ENCODE measurements at regions not wholly inside any gene's neighbourhood (a gene's known extent, or its start where the extent isn't known, plus 50 kb on each side); places are given as distances from the start of the nearest gene placed in this dataset.

DNA sequence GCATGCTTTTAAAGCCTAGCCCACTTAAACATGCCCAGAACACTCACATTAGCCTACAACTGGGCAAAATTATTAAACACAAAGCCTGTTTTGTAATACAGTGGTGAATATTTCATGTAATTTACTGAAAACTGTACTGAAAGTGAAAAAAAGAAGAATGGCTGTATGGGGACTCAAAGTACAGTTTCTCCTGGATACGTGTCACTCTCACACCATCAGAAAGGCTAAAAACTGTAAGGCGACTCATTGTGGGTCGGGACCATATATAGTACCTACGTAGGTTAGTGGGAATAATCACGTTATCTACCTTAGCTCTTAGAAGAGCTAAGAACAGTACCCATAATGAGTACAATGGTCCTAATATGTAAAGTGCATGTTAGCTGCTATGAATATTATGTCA, 80.2 kb upstream of the SPATA12 start:
- DNase-seq (ENCODE audit: low read depth in 2 of 2) = no peak
- no peak overlapping the region for H3K4me3 ChIP-seq (replicated peaks in 1 of 2; ENCODE audit: low read depth in 2 of 2, low read length in 2 of 2)
- TF ChIP-seq, protein P1, sequence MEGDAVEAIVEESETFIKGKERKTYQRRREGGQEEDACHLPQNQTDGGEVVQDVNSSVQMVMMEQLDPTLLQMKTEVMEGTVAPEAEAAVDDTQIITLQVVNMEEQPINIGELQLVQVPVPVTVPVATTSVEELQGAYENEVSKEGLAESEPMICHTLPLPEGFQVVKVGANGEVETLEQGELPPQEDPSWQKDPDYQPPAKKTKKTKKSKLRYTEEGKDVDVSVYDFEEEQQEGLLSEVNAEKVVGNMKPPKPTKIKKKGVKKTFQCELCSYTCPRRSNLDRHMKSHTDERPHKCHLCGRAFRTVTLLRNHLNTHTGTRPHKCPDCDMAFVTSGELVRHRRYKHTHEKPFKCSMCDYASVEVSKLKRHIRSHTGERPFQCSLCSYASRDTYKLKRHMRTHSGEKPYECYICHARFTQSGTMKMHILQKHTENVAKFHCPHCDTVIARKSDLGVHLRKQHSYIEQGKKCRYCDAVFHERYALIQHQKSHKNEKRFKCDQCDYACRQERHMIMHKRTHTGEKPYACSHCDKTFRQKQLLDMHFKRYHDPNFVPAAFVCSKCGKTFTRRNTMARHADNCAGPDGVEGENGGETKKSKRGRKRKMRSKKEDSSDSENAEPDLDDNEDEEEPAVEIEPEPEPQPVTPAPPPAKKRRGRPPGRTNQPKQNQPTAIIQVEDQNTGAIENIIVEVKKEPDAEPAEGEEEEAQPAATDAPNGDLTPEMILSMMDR (IDR thresholded peaks at IDR 0.05; ENCODE audit: low read depth, low read length) = no peak

DNA sequence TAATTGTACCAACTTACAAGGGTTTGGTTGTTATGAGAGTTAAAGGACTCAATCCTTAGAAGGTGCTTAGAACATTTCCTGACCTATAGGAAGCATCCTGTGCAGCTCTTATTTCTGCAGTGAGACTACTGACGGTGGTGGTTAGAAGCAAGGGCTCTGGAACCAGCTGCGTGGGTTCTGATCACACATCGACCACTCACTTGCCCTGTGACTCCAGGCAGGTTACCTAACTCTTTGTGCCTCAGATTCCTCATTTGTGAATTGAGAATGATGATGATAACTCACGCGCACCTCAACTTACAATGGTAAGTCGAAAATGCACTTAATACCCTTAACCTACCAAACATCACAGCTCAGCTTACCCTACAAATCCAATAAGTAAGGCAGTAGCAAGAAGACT, 80.7 kb upstream of the SPATA12 start:
- H3K4me3 ChIP-seq (replicated peaks in 1 of 2; ENCODE audit: low read depth in 2 of 2, low read length in 2 of 2) = no peak overlapping the region
- DNase-seq (ENCODE audit: low read depth in 2 of 2) = no peak
- TF ChIP-seq, protein P1 (IDR thresholded peaks at IDR 0.05; ENCODE audit: low read depth, low read length) = no peak

DNA sequence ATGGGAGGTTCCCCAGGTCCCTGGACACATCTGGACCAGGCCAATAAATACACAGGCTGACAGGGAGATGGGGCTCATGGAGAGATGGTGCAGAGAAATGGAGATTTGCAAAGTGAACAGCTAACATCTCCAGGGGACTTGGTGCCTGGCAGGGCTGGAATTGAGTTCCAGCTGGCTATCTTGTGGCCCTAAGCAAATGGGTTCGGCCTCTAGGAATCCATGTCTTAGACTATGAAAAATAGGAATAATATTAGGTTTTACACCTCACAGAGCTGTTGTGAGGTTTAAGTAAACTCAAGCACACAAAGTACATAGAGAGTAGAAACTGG, 82.9 kb upstream of the SPATA12 start:
- TF ChIP-seq, protein P1 (IDR thresholded peaks at IDR 0.05; ENCODE audit: low read depth, low read length) = no peak
- H3K4me3 ChIP-seq (replicated peaks in 1 of 2; ENCODE audit: low read depth in 2 of 2, low read length in 2 of 2) = no peak overlapping the region
- DNase-seq (ENCODE audit: low read depth in 2 of 2) = no peak

DNA sequence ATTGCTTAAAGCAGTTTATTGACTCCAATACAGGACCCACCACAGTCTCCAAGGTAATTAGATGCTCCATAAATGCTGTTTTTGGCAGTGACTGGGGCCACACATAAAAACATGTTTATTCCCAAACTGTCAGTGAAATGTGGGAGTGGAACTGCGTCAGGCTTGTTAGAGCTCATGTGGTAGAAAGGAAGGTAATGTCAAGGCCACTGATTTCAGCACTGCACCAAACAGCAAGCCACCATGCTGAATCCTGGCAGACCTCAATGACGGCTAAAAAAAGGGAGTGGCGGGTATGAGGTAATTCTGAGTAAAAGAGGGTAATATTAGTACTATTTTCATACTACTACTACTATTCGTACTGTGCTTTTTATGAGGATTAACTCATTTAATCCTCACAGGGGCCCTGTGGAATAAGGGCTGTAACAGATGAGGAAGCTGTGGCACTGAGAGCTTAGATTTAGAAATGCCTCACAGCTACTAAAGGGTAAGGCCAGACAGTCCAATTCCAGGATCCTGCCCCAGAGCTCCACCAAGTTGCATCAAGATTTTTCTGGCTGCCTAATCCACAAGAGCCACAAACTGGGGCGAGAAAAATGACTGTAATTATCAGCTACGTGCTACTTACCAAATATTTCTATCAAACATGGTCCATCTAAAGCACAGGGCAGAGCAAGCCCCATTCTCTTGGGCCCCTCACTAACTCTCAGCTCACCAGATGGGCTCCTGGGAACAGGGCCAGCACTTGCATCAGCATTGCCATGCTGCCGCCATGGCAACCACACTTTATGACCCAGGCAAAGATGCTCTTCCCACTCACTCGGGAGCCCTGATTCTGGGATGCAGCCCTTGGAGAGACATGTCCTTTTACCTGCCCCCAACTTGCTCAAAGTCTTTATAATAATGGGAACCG, 83.6 kb upstream of the SPATA12 start:
- TF ChIP-seq, protein P1 (IDR thresholded peaks at IDR 0.05; ENCODE audit: low read depth, low read length) = no peak
- peak; percentile 62 to 84 for DNase-seq (ENCODE audit: low read depth in 2 of 2)

DNA sequence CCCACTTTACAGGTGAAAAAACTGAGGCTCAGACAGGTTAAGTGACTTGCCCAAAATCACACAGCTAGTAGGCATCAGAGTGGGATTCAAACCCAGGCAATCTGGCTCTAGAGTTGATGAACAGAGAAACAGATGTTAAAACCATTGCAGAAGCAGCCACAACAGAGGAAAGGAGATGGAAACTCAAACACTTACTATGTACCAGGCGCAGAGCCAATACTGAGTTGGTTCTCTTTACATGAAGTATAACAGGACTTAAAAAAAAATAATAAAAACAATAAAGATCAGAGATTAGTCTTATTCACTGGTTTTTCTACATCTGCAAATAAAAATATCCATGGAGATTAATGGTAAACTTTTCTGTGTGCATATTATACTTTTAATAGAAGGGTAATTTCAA, 84.9 kb upstream of the SPATA12 start:
- DNase-seq (ENCODE audit: low read depth in 2 of 2) = peak; percentile 52 to 68
- TF ChIP-seq, protein P1 (IDR thresholded peaks at IDR 0.05; ENCODE audit: low read depth, low read length) = no peak
- no peak overlapping the region for H3K4me3 ChIP-seq (replicated peaks in 1 of 2; ENCODE audit: low read depth in 2 of 2, low read length in 2 of 2)

More for the DNA sequence above, 83.6 kb upstream of the SPATA12 start:
- no peak overlapping the region for H3K4me3 ChIP-seq (replicated peaks in 1 of 2; ENCODE audit: low read depth in 2 of 2, low read length in 2 of 2)

DNA sequence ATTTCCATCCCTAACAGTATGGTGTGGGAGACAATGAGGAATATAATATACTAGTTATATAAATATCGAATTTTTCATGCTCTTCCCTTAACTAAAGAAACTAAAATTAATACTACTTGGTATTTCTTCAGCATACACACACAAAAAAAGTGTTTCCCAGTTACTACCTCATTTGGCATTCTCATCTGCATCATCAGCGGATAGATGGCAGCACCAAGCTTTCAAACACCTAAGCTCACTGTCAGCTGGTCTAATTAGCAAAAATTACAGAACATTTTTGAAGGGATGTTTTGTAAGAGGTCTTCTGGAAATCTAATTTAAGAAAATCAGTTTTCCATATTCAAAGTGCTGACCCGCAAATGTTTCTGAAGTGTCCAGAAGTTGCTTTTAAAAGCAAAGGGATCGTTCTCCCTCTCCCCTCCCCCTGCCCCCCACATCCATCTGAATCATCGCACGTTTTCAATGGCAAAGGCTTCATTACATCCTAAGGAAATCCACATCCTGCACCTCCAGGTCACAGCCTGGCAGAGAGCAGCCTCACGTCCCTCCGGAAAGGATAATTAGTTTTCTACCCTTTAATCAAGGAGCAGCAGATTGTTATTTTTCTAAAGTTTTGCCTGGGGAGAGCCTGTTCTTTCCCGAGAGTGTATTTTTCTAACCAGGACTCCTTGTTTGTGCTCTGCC, 86.1 kb upstream of the SPATA12 start:
- no peak overlapping the region for H3K4me3 ChIP-seq (replicated peaks in 1 of 2; ENCODE audit: low read depth in 2 of 2, low read length in 2 of 2)
- peak in 1 of 2 donors; percentile 24 for DNase-seq (ENCODE audit: low read depth in 2 of 2)
- TF ChIP-seq, protein P1 (IDR thresholded peaks at IDR 0.05; ENCODE audit: low read depth, low read length) = no peak

Data from cardiac fibroblast (primary cell).